ENCODE measurements at regions not wholly inside any gene's neighbourhood (a gene's known extent, or its start where the extent isn't known, plus 50 kb on each side); places are given as distances from the start of the nearest gene placed in this dataset.

GRCh38 chr11:127972816-127973215, 614.5 kb downstream of the ETS1 start:
- dilution Hi-C loops (cut with MboI; ENCODE audit: extremely low pct_ligation_motif_present, low sequenced_read_pairs), result no loop called here
- H3K27me3 ChIP-seq (ENCODE audit: control insufficient read depth in 2 of 2, insufficient read depth in 2 of 2, low read length in 2 of 2), result no peaks in the 10 kb centered on the region
- no peaks in the 10 kb centered on the region for H3K4me1 ChIP-seq (ENCODE audit: control insufficient read depth, extremely low read depth, insufficient read depth, low read length)
- no peak for DNase-seq (ENCODE audit: low read depth, low spot score)
- no peaks in the 10 kb centered on the region for H3K9me3 ChIP-seq (replicated peaks; ENCODE audit: control insufficient read depth, insufficient read depth, low read length)
- BruUV-seq (replicated peaks), result no TSS peak
- FAIRE-seq, result no peak
- ChIA-PET POLR2A (no interaction called here), CTCF (no interaction called here)
- H2AFZ ChIP-seq (ENCODE audit: low read depth, low read length), result no peak overlapping the region
- no peaks in the 10 kb centered on the region for H3K36me3 ChIP-seq (ENCODE audit: control insufficient read depth in 2 of 2, extremely low read depth in 1 of 2, insufficient read depth in 2 of 2, low read length in 2 of 2)
- H3K4me3 ChIP-seq (replicated peaks in 1 of 3; ENCODE audit: insufficient read depth in 1 of 3, low read depth in 1 of 3, low read length in 3 of 3), result no peak overlapping the region
- H4K20me1 ChIP-seq (replicated peaks; ENCODE audit: control insufficient read depth, extremely low read depth, insufficient read depth, low read length), result no peaks in the 10 kb centered on the region
- no peak overlapping the region for H3K9ac ChIP-seq (replicated peaks; ENCODE audit: extremely low read depth, insufficient read depth, low read length)
- intact Hi-C loops (cut with micrococcal nuclease), result no loop called here
- TF ChIP-seq GATA2 (IDR thresholded peaks at IDR 0.05; ENCODE audit: insufficient read depth, insufficient read length, low read depth, low read length) (no peak), FOS (IDR thresholded peaks at IDR 0.05; ENCODE audit: borderline replicate concordance, insufficient read depth, low read length) (no peak), EZH2 (IDR thresholded peaks at IDR 0.05; ENCODE audit: borderline replicate concordance, low read depth, low read length, severe bottlenecking) (no peak), POLR2AphosphoS5 (IDR thresholded peaks at IDR 0.05; ENCODE audit: insufficient read depth, low read depth, low read length) (no peak), JUN (IDR thresholded peaks at IDR 0.05; ENCODE audit: borderline replicate concordance, insufficient read depth, insufficient read length, low read depth) (no peak), MAX (IDR thresholded peaks at IDR 0.05; ENCODE audit: insufficient read depth, insufficient read length) (no peak), POLR2A (IDR thresholded peaks at IDR 0.05; ENCODE audit: low read depth, low read length) (no peak), MYC (IDR thresholded peaks at IDR 0.05; ENCODE audit: low read depth, low read length) (no peak), CTCF (IDR thresholded peaks at IDR 0.05; ENCODE audit: extremely low read depth in 1 of 2, insufficient read depth in 1 of 2, low read depth in 1 of 2, low read length in 2 of 2) (no peak)
- no peak overlapping the region for H3K27ac ChIP-seq (ENCODE audit: insufficient read depth, low read depth, low read length)
- no peaks in the 10 kb centered on the region for H3K79me2 ChIP-seq (ENCODE audit: control insufficient read depth, insufficient read depth, low read length)
- H3K4me2 ChIP-seq (ENCODE audit: insufficient read depth, low read length), result no peak overlapping the region
- H3K9me1 ChIP-seq (replicated peaks; ENCODE audit: control insufficient read depth, extremely low read depth, insufficient read depth, low read length), result no peaks in the 10 kb centered on the region

Measured in endothelial cell of umbilical vein (primary cell).